ENCODE measurements at regions not wholly inside any gene's neighbourhood (a gene's known extent, or its start where the extent isn't known, plus 50 kb on each side); places are given as distances from the start of the nearest gene placed in this dataset.

DNA sequence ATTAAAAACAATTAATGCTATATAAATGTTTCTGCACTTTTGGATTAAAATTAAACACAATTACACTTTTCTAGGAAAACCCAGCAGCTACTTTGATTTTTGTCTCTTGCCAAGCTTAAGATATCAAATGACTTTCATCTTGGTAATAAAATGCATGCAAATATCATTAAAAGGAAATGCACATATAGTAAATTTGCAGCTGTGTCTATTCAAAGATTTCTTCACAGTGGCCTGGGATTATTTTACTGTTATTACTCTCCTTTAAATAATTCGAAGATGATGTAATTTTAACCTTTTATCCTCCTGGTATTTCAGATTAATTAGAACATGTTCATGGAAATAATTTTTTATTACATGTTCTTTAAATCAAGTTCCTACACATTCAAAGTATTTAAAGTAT lies 529.5 kb upstream of the RGMB start:
- H3K4me3 Mint-ChIP-seq = no peak overlapping the region
- H3K27ac Mint-ChIP-seq = no peak overlapping the region
- ATAC-seq (no peak), DNase-seq (ENCODE audit: low spot score in 2 of 2) (no peak)
- H3K9me3 Mint-ChIP-seq = peaks cover 8% of the 10 kb centered on the region
- H3K36me3 Mint-ChIP-seq = no peaks in the 10 kb centered on the region
- H3K4me1 Mint-ChIP-seq = no peaks in the 10 kb centered on the region

DNA sequence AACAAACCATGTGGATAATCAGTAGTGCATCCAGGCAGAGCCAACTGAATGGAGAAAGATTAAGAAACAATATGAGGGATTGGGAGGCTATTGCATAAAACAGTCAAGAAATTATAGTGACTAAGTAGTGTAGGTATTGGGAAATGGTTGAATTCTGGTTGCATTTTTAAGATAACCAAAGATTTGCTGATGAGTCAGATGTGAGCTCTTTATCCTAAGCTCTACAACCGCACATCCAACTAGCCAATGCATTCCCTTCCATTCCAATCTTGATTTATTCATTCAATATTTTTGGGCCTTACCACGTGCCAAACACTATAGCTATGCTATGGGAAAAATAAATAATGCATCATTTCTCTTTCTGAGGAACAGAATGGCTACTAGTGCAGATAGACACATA lies 524.5 kb upstream of the RGMB start:
- H3K36me3 Mint-ChIP-seq = no peaks in the 10 kb centered on the region
- DNase-seq (ENCODE audit: low spot score in 2 of 2) (no peak), ATAC-seq (no peak)
- H3K27ac Mint-ChIP-seq = no peak overlapping the region
- H3K9me3 Mint-ChIP-seq = peaks cover 6% of the 10 kb centered on the region
- H3K4me3 Mint-ChIP-seq = no peak overlapping the region
- H3K4me1 Mint-ChIP-seq = no peaks in the 10 kb centered on the region

DNA sequence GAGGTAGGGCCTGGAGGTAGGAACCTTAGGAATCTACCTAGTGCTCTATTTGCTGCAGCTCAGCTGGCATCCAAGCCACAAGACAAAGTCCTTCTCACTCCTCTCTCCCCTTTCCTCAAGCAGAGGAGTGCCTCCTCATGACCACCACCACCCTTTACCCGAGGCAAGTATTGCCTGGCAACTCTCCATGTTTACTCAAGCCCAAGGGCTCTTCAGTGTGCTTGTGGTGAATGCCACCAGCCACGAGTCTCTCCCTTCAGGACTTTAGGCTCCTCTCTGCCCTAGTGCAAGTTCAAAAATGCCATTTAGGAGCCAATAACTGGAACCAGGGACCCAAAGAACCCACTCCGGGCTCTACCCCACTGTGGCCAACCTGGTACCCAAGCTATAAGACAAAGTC lies 514.5 kb upstream of the RGMB start:
- H3K4me1 Mint-ChIP-seq = no peaks in the 10 kb centered on the region
- ATAC-seq = no peak
- no peak overlapping the region for H3K4me3 Mint-ChIP-seq
- no peak for DNase-seq (ENCODE audit: low spot score in 2 of 2)
- no peaks in the 10 kb centered on the region for H3K36me3 Mint-ChIP-seq
- no peak overlapping the region for H3K27ac Mint-ChIP-seq
- peaks cover 5% of the 10 kb centered on the region for H3K9me3 Mint-ChIP-seq

DNA sequence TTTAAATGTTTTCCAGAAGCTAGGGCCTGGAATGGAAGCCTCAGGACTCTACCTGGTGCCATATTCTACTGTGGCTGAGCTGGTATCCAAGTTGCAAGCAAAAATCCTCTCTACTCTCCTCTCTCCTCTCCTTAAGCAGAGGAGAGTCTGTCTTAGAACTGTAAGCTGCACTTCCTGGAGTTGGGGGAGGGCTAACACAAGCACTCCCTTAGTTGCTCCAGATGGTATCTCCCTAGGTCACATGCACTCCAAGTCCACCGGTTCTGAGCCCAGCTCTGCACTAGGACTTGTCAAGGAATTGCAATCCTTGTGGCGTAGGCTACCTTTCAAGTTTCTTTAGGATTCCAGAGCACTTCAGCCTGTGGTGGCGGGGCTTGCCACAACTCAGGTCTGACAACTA lies 513.9 kb upstream of the RGMB start:
- H3K9me3 Mint-ChIP-seq = peaks cover 5% of the 10 kb centered on the region
- no peaks in the 10 kb centered on the region for H3K4me1 Mint-ChIP-seq
- H3K36me3 Mint-ChIP-seq = no peaks in the 10 kb centered on the region
- H3K4me3 Mint-ChIP-seq = no peak overlapping the region
- ATAC-seq (no peak), DNase-seq (ENCODE audit: low spot score in 2 of 2) (no peak)
- no peak overlapping the region for H3K27ac Mint-ChIP-seq

DNA sequence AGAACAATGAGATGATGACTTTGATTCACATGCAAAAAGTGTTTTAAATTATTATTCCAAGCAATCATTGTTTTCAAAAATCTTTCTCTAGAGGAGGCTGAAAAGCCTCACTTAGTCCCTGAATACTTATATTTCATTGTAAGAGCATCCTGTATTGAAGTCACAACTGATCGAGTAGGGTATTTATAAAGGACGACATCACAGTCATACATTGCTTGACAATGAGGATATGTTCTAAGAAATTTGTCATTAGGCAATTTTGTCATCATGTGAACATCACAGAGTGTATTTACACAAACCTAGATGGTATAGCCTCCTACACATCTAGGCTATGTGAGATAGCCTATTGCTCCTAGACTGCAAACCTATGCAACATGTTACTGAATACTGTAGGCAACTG lies 510.4 kb upstream of the RGMB start:
- Mint-ChIP-seq H3K27ac (no peak overlapping the region), H3K36me3 (no peaks in the 10 kb centered on the region), H3K4me3 (no peak overlapping the region), H3K4me1 (no peaks in the 10 kb centered on the region), H3K9me3 (peaks cover 3% of the 10 kb centered on the region)
- no peak for ATAC-seq
- no peak for DNase-seq (ENCODE audit: low spot score in 2 of 2)

DNA sequence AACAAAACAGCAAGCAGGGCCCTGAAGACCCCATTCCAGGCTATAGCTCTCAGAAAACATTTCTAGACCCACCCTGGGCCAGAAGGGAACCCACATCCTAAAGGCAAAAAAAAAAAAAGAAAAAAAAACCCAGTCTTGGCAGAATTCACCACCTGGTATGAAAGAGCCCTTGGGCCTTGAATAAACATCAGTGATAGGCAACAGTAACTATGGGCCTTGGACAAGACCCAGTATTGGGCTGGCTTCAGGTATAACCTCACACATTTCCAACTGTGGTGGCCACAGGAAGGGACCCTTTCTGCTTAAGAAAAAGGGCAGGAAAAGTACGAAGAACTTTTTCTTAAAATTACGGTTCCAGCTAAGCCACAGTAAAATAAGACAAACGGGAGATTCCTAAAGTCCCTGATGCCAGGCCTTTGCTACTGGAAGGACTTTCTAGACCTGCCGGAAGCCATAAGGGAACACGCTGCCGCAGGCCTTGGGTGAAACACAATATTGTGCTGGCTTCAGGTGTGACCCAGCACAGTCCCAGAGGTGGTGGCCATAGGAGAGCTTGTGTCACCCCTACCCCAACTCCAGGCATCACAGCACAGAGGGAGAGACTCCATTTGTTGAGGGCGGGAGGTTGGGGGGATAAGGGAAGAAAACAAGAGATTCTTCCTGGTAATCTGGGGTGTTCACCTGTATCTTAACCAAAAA lies 505.2 kb upstream of the RGMB start:
- H3K9me3 Mint-ChIP-seq = peaks cover 12% of the 10 kb centered on the region

DNA sequence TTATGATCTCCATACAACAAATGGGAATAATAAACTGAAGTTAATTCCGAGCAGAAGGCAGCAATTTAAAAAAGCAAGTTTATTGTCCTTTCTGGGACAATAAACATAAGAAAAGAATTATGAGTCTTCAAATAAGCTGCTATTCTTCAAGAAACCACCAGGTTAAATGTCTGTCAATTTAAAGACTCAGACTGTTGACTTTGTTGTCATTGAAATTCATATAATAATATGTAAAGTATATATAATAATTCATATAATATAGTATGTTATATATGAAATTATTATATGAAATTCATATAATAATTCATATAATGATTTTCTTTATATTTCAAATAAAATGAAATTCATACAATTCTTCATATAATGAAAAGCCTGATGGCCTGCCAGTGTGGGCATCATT lies 497.5 kb upstream of the RGMB start:
- no peaks in the 10 kb centered on the region for H3K4me1 Mint-ChIP-seq
- no peak overlapping the region for H3K4me3 Mint-ChIP-seq
- H3K27ac Mint-ChIP-seq = no peak overlapping the region
- peaks cover 7% of the 10 kb centered on the region for H3K9me3 Mint-ChIP-seq
- DNase-seq (ENCODE audit: low spot score in 2 of 2) (no peak), ATAC-seq (no peak)
- H3K36me3 Mint-ChIP-seq = no peaks in the 10 kb centered on the region

More for the DNA sequence above, 505.2 kb upstream of the RGMB start:
- Mint-ChIP-seq H3K4me3 (no peak overlapping the region), H3K36me3 (no peaks in the 10 kb centered on the region), H3K4me1 (no peaks in the 10 kb centered on the region), H3K27ac (no peak overlapping the region)
- no peak for ATAC-seq
- DNase-seq (ENCODE audit: low spot score in 2 of 2) = no peak

DNA sequence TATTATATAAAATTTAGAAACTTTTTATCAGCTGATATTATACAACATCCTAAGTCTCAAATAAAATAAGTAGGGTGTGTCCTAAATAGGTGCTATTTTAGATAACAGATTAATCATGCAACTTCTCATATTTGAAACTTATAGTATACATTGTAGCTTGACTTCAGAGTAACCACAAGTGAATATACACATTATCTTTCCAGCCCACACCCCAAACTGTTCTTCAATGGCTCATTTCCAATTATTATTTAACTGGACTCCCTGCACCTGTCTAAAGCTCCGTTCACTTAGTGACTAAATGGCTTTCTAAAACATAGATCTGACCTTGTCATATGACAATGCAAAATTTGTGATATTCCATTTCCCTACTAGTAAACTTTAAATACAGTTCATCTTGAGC lies 490.9 kb upstream of the RGMB start:
- Mint-ChIP-seq H3K4me3 (no peak overlapping the region), H3K9me3 (peaks cover 9% of the 10 kb centered on the region), H3K27ac (no peak overlapping the region), H3K4me1 (no peaks in the 10 kb centered on the region), H3K36me3 (no peaks in the 10 kb centered on the region)
- DNase-seq (ENCODE audit: low spot score in 2 of 2) = no peak
- no peak for ATAC-seq

DNA sequence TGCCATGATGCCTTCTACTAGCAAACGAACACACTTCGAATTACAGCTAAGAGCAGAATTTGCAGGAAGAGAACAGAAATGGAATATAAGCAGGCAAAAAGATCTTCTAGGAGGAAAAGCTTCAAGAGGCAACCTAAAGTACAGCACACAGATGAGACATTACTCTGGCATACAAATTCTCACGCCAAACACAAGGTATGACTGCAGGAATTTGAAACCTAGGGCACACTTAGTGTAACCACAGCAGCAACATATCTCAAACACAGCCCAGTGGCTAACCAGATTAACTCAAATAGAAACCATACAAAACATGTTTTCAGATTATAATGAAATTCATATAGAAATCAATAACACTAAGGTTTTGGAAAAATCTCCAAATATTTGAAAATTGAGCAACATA lies 481.0 kb upstream of the RGMB start:
- peaks cover 3% of the 10 kb centered on the region for H3K9me3 Mint-ChIP-seq
- DNase-seq (ENCODE audit: low spot score in 2 of 2) = no peak

DNA sequence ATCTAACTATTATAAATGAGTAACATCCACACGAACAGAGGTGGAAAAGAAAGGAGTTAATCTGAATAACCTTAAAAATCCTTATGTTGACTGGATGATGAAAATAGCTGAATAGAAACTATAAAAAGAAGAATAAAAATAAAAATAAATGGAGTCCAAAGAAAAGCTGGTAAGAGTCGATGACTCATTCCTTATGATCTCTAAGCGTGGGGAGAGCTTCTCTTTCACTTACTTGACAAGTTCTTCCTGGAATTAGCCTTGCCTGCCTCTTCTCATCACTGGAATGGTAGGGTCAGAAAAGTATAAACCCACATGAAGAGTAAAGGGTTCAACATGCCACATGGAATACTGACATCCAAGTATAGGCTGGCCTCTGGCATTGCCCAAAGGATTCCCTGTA lies 477.0 kb upstream of the RGMB start:
- ATAC-seq = no peak
- DNase-seq (ENCODE audit: low spot score in 2 of 2) = no peak
- H3K9me3 Mint-ChIP-seq = peaks cover 3% of the 10 kb centered on the region

More for the DNA sequence above, 481.0 kb upstream of the RGMB start:
- Mint-ChIP-seq H3K27ac (no peak overlapping the region), H3K36me3 (no peaks in the 10 kb centered on the region), H3K4me1 (no peaks in the 10 kb centered on the region), H3K4me3 (no peak overlapping the region)
- ATAC-seq = no peak

DNA sequence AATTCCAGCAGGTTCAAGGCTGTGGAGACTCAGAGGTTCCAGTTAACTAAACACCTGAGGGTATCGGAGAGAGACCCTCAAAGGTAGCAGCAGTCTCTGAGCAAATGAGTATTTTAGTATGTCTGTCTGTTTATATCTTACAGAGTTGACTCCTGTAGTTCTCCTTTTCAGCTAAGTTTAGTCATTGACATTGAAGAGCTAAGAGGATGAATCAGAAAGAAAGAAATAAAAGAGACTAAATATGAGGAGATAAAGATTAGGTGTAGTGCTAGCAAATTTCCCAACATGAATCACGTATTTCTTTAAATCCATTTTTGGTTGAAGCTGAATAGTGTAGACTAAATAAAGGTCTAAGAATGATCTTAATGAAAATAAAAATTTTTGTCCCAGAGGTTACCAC lies 474.0 kb upstream of the RGMB start:
- Mint-ChIP-seq H3K27ac (no peak overlapping the region), H3K4me3 (no peak overlapping the region)
- DNase-seq (ENCODE audit: low spot score in 2 of 2) = no peak

More for the DNA sequence above, 477.0 kb upstream of the RGMB start:
- H3K4me1 Mint-ChIP-seq = no peaks in the 10 kb centered on the region
- H3K27ac Mint-ChIP-seq = no peak overlapping the region
- no peaks in the 10 kb centered on the region for H3K36me3 Mint-ChIP-seq
- H3K4me3 Mint-ChIP-seq = no peak overlapping the region

DNA sequence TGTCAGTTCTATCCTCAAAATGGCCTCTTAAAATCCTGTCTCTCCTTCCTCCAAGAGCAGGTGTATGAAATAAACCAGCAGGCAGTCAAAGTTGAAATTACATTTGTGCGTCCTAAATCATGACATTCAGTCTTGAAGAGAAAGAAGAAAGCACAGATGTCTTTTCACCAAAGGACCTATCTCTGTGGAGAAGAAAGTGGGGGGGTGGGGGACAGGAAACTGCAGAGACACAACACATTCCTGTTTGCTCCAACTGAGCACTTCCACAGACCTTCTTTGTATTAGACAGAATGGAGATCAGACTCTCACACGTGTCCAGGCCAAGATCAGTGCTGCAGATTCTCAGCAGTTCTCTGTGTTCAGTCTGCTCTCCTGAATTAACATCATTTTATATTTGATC lies 471.9 kb upstream of the RGMB start:
- no peak overlapping the region for H3K27ac Mint-ChIP-seq
- H3K4me3 Mint-ChIP-seq = no peak overlapping the region
- no peaks in the 10 kb centered on the region for H3K4me1 Mint-ChIP-seq
- DNase-seq (ENCODE audit: low spot score in 2 of 2) (no peak), ATAC-seq (no peak)
- no peaks in the 10 kb centered on the region for H3K36me3 Mint-ChIP-seq
- no peaks in the 10 kb centered on the region for H3K9me3 Mint-ChIP-seq

More for the DNA sequence above, 474.0 kb upstream of the RGMB start:
- Mint-ChIP-seq H3K4me1 (no peaks in the 10 kb centered on the region), H3K9me3 (no peaks in the 10 kb centered on the region), H3K36me3 (no peaks in the 10 kb centered on the region)
- ATAC-seq = no peak

DNA sequence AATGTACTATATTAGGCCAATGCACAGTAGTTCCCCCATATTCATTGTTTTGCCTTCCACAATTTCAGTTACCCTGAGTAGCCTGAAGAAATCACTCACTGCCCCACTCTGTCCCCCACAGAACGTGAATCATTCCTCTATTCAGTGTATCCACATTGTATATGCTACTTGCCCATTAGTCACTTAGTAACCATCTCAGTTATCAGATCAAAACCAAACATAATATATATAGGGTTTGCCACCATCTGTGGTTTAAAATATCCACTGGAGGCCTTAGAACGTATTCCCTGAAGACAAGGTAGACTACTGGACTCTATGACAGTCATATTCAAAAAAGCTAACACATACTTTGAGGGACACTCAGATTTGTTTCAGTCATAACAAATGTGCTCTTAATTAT lies 465.7 kb upstream of the RGMB start:
- DNase-seq (ENCODE audit: low spot score in 2 of 2) = no peak

DNA sequence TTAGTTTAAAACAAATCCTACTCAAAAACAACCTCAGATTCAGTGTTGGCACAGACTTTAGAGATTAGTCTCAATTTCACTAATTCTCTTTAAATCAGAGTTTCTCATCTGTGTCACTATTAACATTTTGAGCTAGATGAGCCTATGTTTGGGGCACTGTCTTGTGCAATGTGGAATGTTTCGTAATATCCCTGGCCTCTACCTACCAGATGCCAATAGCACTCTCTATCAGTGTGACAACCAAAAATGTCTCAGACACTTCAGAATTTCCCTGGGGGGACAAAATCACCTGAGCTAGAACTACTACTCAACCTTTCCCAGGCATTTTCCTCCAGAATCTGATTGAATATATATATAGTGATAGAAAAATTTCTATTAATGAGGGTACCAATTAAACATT lies 465.2 kb upstream of the RGMB start:
- ATAC-seq = no peak
- Mint-ChIP-seq H3K4me3 (no peak overlapping the region), H3K9me3 (no peaks in the 10 kb centered on the region), H3K36me3 (no peaks in the 10 kb centered on the region), H3K4me1 (peaks cover 6% of the 10 kb centered on the region), H3K27ac (no peak overlapping the region)
- no peak for DNase-seq (ENCODE audit: low spot score in 2 of 2)

More for the DNA sequence above, 465.7 kb upstream of the RGMB start:
- Mint-ChIP-seq H3K4me3 (no peak overlapping the region), H3K36me3 (no peaks in the 10 kb centered on the region), H3K4me1 (peaks cover 6% of the 10 kb centered on the region), H3K9me3 (no peaks in the 10 kb centered on the region), H3K27ac (no peak overlapping the region)
- peak; percentile 29 for ATAC-seq

DNA sequence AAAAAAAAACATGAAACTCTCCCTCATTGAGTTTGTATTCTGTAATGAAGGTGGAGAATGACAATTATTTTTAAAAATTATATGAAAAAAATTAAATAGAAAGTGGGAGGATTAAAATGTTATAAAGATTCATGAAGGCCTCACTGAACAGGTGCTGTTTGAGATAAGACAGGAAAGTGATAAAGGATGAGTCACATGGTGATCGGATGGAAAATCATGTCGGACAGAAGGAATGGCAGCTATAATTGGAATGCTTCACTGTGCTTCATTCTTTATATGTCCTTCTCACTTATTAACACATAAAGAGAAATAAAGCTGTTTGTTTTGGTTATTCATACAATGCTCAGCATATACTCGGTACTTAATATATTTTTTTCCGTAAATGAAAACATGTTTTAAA lies 464.5 kb upstream of the RGMB start:
- no peak for ATAC-seq
- no peaks in the 10 kb centered on the region for H3K9me3 Mint-ChIP-seq
- DNase-seq (ENCODE audit: low spot score in 2 of 2) = no peak

DNA sequence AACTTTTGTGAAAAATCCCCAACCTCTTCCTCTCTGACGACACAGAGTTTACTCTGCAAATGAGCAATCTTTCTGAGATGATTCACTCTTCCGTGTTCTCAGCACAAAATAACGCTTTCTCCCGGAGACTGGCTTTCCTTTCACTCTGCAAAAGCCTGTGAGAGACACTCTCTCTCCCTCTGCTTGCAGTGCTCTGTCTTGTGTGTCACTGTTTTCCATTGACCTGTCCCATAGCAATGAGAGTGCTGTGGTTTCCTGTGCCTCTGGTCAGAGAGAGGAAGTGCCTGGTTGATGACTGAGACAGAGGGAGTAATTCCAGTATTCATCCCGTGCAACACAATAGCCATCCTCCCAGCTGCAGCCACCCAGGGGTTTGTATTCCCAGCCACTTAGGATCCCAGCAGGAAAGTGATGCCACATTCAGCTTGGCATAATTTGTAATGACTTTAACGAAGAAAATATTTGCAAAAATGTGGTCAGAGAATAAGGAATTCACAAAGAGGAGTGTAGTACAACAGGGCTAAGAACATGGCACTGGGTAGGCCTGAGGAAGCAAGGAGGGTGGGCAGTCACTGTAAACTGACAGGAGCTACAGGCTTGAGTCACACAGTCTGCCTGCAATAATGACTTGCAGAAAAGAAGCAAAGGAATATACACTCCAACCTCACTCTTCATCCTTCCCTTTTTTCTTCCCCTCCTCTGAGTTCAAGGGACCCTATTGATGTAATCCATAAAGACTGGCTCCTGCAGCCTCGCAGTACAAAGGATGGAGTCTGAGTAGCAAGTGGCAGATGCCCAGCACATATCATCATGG lies 463.5 kb upstream of the RGMB start:
- Mint-ChIP-seq H3K27ac (no peak overlapping the region), H3K4me1 (peaks cover 6% of the 10 kb centered on the region), H3K9me3 (no peaks in the 10 kb centered on the region), H3K4me3 (no peak overlapping the region), H3K36me3 (no peaks in the 10 kb centered on the region)
- DNase-seq (ENCODE audit: low spot score in 2 of 2) (no peak), ATAC-seq (peak; percentile 74)

More for the DNA sequence above, 464.5 kb upstream of the RGMB start:
- no peak overlapping the region for H3K27ac Mint-ChIP-seq
- H3K36me3 Mint-ChIP-seq = no peaks in the 10 kb centered on the region
- peaks cover 6% of the 10 kb centered on the region for H3K4me1 Mint-ChIP-seq
- H3K4me3 Mint-ChIP-seq = no peak overlapping the region

Data from stimulated activated effector memory CD8-positive, alpha-beta T cell treated with anti-CD3 and anti-CD28 coated beads, Interleukin-12 subunit alpha, Interleukin-12 subunit beta, amount 100 ng/mL, for 72 hours (primary cell).